Body of pancreas (tissue), 4 donors: ENCODE measurements at regions not wholly inside any gene's neighbourhood (a gene's known extent, or its start where the extent isn't known, plus 50 kb on each side); places are given as distances from the start of the nearest gene placed in this dataset.

Experiments used
- ATAC-seq: fragments of 150-250 bp; one replicate; pipeline ENCODE4 v1.9.1; 2016
- DNase-seq, 4 donors: peaks; one replicate each; pipeline ENCODE4 v3.0.0-alpha.2; 2019
- H3K27ac ChIP-seq, 4 donors: fragments of 200-600 bp; sonication (generic); 1 replicate in 3 of 4; 2 replicates in 1 of 4; pipeline versions ENCODE4 v1.5.1 to v1.6.1; 2016 to 2019; ENCODE audit warnings: mild to moderate bottlenecking in 1 of 4, mixed read lengths in 1 of 4, moderate library complexity in 1 of 4
- H3K27me3 ChIP-seq, 2 donors: fragments of 200-600 bp; sonication (generic); one replicate each; pipeline ENCODE4 v1.6.0; 2016; ENCODE audit warnings: mild to moderate bottlenecking in 1 of 2
- H3K36me3 ChIP-seq, 2 donors: fragments of 200-600 bp; sonication (generic); replicated peaks in 1 of 2; 2 replicates each; pipeline ENCODE4 v1.5.1; 2016; ENCODE audit warnings: low read depth in 2 of 2; ENCODE audit not compliant: insufficient read depth in 1 of 2
- H3K4me1 ChIP-seq: fragments of 200-600 bp; sonication (generic); one replicate; pipeline ENCODE4 v1.6.0; 2016
- H3K4me3 ChIP-seq, 2 donors: fragments of 200-600 bp; sonication (generic); 1 replicate in 1 of 2; 2 replicates in 1 of 2; pipeline ENCODE4 v1.5.1; 2016 to 2019
- H3K9me3 ChIP-seq, 3 donors: fragments of 200-600 bp; sonication (generic); 1 replicate in 2 of 3; 2 replicates in 1 of 3; pipeline ENCODE4 v1.5.1; 2016
- CTCF ChIP-seq, 7 experiments: fragments of 450-650 bp in 4 of 7; fragments of 200-600 bp in 3 of 7; sonication (generic) in 3 of 7; IDR thresholded peaks; one replicate each; pipeline ENCODE4 v1.5.1; 2016 to 2019; ENCODE audit warnings: antibody characterized with exemption in 7 of 7
- POLR2A ChIP-seq, 3 donors: fragments of 450-650 bp; IDR thresholded peaks; one replicate each; pipeline ENCODE4 v1.6.1; 2016; ENCODE audit warnings: antibody characterized with exemption in 3 of 3, mild to moderate bottlenecking in 2 of 3
- WGBS, 2 donors: methylation state at CpG; one replicate each; pipeline ENCODE4 v1.1.5; 2017; 5-methylcytosine and 5-hydroxymethylcytosine counted together
- intact Hi-C: fragments of 100-400 bp; cut with DNase I; formaldehyde crosslinking; loops from one replicate; pipeline ENCODE4 v1.15.1; 2023

DNA sequence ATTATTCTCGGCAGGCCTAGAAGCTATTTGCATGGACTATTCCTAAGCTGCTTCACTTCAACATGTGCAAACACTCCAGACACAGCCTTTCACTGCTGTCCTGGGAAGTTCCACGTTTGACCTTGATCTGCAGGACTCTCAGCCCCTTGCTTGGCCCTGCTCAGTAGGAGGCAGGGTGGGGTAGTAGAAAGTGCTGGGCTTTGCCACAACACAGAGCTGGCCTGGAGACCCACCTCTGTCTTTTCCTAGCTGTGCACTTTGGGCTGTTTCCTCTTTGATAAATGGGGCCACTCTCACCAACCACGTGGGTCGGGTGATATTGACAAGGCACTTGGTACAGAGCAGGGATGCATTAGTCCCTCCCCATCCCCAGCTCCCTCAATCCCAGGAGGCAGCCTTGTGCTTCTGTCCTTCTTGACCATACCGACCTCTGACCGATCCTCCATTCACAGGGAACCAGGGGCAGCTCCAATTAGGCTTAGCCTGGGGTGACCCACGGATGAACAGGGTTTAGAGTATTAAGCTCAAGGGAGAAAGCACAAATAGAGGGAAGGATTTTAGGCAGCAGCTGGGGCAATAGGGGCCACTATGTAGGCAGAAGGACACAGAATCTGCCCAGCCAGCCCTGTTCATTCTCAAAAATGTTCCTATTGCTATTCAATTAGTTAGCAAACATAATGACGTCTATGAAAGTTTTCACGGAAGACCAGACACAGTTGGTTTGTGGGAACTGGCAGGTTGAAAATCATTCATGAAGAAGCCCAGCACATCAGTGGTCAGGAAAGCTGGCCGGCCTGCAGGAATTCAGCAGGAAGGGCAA, 63.3 kb downstream of the SYNE3 start:
- Histone ChIP-seq H3K4me3 (no peak overlapping the region), H3K36me3 (no peaks in the 10 kb centered on the region), H3K9me3 (no peaks in the 10 kb centered on the region), H3K27me3 (no peaks in the 10 kb centered on the region), H3K27ac (no peak overlapping the region), H3K4me1 (peaks cover 8% of the 10 kb centered on the region)
- WGBS, 2 donors: 63 to 76% methylated on average over 10 of the region's 10 CpGs
- DNase-seq (no peak), ATAC-seq (no peak)
- TF ChIP-seq POLR2A (IDR thresholded peaks at IDR 0.05) (no peak), CTCF (IDR thresholded peaks at IDR 0.05) (no peak)
- intact Hi-C loops: no loop called here

GRCh38 chr14:95452176-95452892, 64.1 kb downstream of the SYNE3 start:
- Histone ChIP-seq H3K27me3 (no peaks in the 10 kb centered on the region), H3K4me1 (peaks cover 3% of the 10 kb centered on the region), H3K36me3 (no peaks in the 10 kb centered on the region), H3K9me3 (no peaks in the 10 kb centered on the region), H3K27ac (no peak overlapping the region), H3K4me3 (no peak overlapping the region)
- DNase-seq: no peak
- ATAC-seq: no peak
- intact Hi-C loops: no loop called here
- WGBS, 2 donors: 80 to 89% methylated on average over 7 to 18 of the region's 18 CpGs
- peak in 4 of 7 experiments; percentile 8 to 15 (median 8) for TF ChIP-seq CTCF (IDR thresholded peaks at IDR 0.05)
- TF ChIP-seq POLR2A (IDR thresholded peaks at IDR 0.05): no peak

DNA sequence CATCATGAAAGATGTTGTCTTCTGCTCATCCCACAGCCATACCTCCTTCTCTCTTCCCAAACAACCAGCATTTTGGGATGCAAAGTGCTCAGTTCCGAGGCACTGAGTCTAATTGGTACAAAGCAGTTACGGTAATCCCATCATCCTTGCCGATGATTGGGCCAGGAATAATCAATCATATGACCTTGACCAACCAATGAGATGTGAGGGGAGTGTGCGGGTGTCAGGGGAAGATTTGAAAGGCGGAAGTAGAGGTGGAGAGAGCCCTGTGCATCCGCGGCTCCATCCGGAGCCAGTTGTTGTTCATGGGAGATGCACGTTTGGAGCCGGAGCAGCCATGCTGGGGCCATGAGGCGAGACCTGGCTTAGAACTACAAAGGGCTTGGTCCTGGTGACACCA, 67.3 kb downstream of the SYNE3 start:
- 91 to 93% methylated on average over 11 of the region's 11 CpGs for WGBS, 2 donors
- TF ChIP-seq CTCF (IDR thresholded peaks at IDR 0.05): no peak
- TF ChIP-seq POLR2A (IDR thresholded peaks at IDR 0.05): no peak
- DNase-seq (no peak), ATAC-seq (no peak)
- Histone ChIP-seq H3K4me3 (no peak overlapping the region), H3K27ac (no peak overlapping the region), H3K4me1 (no peaks in the 10 kb centered on the region), H3K36me3 (no peaks in the 10 kb centered on the region), H3K27me3 (no peaks in the 10 kb centered on the region), H3K9me3 (no peaks in the 10 kb centered on the region)
- intact Hi-C loops: loop anchor here (10.0 kb wide), 1 partner anchor 536 kb away; no protein-coding TSS in a partner anchor

GRCh38 chr14:95446470-95446869, 70.0 kb downstream of the SYNE3 start:
- no peak for TF ChIP-seq POLR2A (IDR thresholded peaks at IDR 0.05)
- Histone ChIP-seq H3K4me1 (no peaks in the 10 kb centered on the region), H3K27ac (no peak overlapping the region), H3K27me3 (no peaks in the 10 kb centered on the region), H3K4me3 (no peak overlapping the region), H3K36me3 (no peaks in the 10 kb centered on the region), H3K9me3 (no peaks in the 10 kb centered on the region)
- intact Hi-C loops: loop anchor here (10.0 kb wide), 1 partner anchor 538 kb away; no protein-coding TSS in a partner anchor
- ATAC-seq (no peak), DNase-seq (no peak)
- 79 to 80% methylated on average over 3 to 4 of the region's 4 CpGs for WGBS, 2 donors

DNA sequence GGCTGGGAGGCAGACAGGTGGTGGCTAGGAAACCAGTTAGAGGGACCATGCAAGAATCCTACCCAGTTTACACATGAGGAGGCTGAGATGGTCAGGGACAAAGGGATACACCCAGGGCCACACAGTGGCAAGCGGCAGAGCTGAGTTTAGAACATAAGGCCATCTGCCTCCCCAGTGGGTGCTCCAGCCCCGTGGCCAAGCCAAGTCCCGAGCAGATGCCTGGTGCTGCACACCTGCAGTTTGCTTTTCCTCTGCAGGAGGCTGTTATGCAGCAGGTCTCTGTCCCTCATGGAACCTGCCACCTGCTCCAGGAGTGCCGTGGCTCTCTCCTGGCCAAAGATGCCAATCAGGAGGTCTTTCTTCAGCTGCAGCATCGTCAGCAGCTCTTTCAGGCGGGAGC, 70.8 kb downstream of the SYNE3 start:
- no peak overlapping the region for H3K27ac ChIP-seq
- H3K4me3 ChIP-seq: no peak overlapping the region

More for the DNA sequence above, 70.8 kb downstream of the SYNE3 start:
- DNase-seq (no peak), ATAC-seq (no peak)
- Histone ChIP-seq H3K4me1 (no peaks in the 10 kb centered on the region), H3K36me3 (no peaks in the 10 kb centered on the region), H3K9me3 (no peaks in the 10 kb centered on the region), H3K27me3 (no peaks in the 10 kb centered on the region)
- WGBS, 2 donors: 78 to 88% methylated on average over 5 to 6 of the region's 6 CpGs
- intact Hi-C loops: loop anchor here (10.0 kb wide), 1 partner anchor 539 kb away; no protein-coding TSS in a partner anchor
- TF ChIP-seq CTCF (IDR thresholded peaks at IDR 0.05): no peak
- TF ChIP-seq POLR2A (IDR thresholded peaks at IDR 0.05): no peak
